Fibroblast of pulmonary artery (primary cell): ENCODE measurements at regions not wholly inside any gene's neighbourhood (a gene's known extent, or its start where the extent isn't known, plus 50 kb on each side); places are given as distances from the start of the nearest gene placed in this dataset.

Experiments used
- DNase-seq: peaks from one replicate; pipeline ENCODE4 v3.0.0-alpha.2; 2010; ENCODE audit warnings: low read depth
- H3K4me3 ChIP-seq: replicated peaks from 2 replicates; pipeline ENCODE4 v1.5.1; 2011; ENCODE audit warnings: low read depth, mild to moderate bottlenecking, control low read depth, low read length, moderate library complexity
- TF ChIP-seq, protein P1 (sequence below): IDR thresholded peaks from 2 replicates; pipeline ENCODE4 v1.5.1; 2011; ENCODE audit warnings: mild to moderate bottlenecking, control low read depth, low read length, inconsistent platforms; ENCODE audit errors: missing control alignments

DNA sequence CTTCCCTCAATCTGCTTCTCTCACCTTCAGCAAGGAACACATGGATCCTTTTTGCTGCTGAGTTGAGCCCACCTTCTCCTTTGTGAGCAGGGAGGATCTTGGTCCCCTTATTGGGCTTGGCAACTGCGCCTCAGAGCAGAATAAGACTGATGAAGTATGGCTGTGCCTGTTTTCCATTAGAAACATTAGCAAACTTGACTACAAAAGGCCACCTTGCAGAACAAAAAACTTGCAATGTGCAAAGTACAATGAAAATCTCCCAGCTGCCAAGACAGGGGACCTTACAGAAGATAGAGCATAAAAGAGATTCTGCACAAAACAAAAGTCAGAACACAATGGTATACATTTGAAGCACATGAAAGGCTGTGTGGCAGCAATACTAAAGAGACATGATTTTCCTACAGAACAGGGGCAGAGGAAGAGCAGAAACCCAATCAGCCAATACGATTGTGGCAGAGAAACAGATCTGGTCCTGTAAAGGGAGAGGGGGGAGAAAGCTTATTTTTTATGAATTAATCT is 173.5 kb upstream of the SNX19 start:
- no peak for DNase-seq
- H3K4me3 ChIP-seq = no peak overlapping the region
- TF ChIP-seq, protein P1, sequence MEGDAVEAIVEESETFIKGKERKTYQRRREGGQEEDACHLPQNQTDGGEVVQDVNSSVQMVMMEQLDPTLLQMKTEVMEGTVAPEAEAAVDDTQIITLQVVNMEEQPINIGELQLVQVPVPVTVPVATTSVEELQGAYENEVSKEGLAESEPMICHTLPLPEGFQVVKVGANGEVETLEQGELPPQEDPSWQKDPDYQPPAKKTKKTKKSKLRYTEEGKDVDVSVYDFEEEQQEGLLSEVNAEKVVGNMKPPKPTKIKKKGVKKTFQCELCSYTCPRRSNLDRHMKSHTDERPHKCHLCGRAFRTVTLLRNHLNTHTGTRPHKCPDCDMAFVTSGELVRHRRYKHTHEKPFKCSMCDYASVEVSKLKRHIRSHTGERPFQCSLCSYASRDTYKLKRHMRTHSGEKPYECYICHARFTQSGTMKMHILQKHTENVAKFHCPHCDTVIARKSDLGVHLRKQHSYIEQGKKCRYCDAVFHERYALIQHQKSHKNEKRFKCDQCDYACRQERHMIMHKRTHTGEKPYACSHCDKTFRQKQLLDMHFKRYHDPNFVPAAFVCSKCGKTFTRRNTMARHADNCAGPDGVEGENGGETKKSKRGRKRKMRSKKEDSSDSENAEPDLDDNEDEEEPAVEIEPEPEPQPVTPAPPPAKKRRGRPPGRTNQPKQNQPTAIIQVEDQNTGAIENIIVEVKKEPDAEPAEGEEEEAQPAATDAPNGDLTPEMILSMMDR = no peak

DNA sequence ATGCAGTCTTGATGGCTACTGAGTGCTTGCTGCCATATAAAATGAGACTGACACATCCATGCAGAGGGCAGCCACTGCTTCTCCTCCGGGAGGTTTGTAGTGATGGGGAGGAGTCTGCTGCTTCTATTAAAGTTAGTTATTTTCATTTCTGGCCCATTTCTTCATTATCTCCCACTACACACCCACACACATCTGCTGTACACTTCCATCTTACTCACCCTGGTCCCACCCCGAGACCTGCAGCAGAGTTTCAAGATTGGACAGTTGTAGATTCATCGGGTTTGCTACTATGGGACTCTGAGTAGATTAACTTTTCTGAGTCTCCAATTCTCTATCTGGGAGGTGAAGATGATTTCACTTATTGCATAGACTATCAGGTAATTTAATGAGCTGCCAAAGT is 176.2 kb upstream of the SNX19 start:
- TF ChIP-seq, protein P1 = no peak
- no peak for DNase-seq

DNA sequence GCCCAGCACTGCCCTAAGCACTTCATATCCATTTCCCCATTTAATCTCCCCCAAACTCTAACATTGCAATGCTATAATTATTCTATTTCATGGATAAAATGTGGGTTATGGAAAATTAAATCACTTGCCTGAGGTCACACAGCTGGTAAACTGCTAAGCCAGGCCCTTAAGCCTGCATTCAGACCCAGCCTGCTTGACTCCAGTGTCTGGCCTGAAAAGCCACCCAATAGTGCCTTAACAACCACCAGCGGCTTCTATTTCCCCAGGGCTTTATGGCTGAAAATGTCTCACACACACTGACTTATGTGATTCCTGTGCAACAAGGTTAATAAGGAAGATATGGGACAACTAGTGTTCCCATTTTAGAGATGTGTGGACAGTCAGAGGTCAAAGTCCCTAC is 178.5 kb upstream of the SNX19 start:
- no peak for DNase-seq
- TF ChIP-seq, protein P1 = no peak
- no peak overlapping the region for H3K4me3 ChIP-seq

More for the DNA sequence above, 176.2 kb upstream of the SNX19 start:
- H3K4me3 ChIP-seq = no peak overlapping the region

- no peak for DNase-seq
- TF ChIP-seq, protein P1 = no peak
- H3K4me3 ChIP-seq = no peak overlapping the region
Observed at GRCh38 chr11:131095511-131096185, 179.4 kb upstream of the SNX19 start.

DNA sequence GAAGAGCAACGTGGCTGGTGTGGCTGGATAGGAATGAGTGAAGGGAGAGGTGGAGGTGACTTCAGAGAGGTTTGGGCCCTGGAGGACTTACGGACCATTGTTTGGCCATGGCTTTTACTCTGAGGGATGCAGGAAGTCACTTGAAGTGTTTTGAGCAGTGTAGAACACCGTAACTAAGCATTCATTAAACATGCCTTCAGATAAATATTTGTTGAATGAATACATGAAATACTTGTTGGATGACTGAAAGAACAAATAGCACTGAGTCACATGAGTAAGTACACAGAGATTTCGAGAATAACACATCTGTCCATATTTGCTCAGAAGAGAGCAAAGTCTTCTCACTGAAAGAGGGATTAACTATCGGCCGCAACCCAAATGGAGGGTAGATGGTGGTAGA is 182.7 kb upstream of the SNX19 start:
- peak; percentile 1 for DNase-seq
- H3K4me3 ChIP-seq = no peak overlapping the region
- TF ChIP-seq, protein P1 = no peak

- H3K4me3 ChIP-seq = no peak overlapping the region
- DNase-seq = no peak
- TF ChIP-seq, protein P1 = no peak
Observed at GRCh38 chr11:131099746-131100145, 183.5 kb upstream of the SNX19 start.

DNA sequence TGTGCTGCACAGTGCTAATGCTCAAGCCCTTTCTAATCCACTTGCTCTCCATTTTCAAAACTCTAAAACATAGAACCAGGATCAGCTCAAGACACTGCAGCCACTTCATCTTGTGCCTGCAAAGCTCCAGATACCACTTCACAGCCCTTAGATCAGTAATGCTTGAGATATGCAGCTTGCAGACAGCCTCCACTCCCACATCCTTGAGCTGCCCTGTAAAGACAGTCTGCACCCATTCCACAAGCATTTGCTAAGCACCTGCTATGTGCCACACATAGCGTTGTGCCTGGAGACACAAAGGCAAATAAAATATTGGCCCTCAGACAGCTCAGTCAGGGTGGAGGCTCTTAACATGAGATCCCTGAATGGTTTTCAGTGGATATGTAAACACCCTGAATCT is 192.5 kb upstream of the SNX19 start:
- no peak overlapping the region for H3K4me3 ChIP-seq
- peak; percentile 3 for DNase-seq
- TF ChIP-seq, protein P1 = no peak
